ENCODE measurements at regions not wholly inside any gene's neighbourhood (a gene's known extent, or its start where the extent isn't known, plus 50 kb on each side); places are given as distances from the start of the nearest gene placed in this dataset.
"Not testable (repeated sequence)": the region's sequence is repeated elsewhere in the genome, so short reads cannot be mapped to it uniquely, and the experiment has no call there.

GRCh38 chr19:29154163-29154562 lies 58.8 kb downstream of the UQCRFS1 start:
- POLR2A ChIA-PET, result no interaction called here
- CTCF ChIA-PET, result no interaction called here
- no peak for DNase-seq (ENCODE audit: extremely low spot score)
- TF ChIP-seq CTCF (IDR thresholded peaks at IDR 0.05; ENCODE audit: control extremely low read depth, extremely low read depth, low read depth, missing control alignments), result no peak

GRCh38 chr19:29145756-29146155 lies 67.2 kb downstream of the UQCRFS1 start:
- ChIA-PET CTCF (interaction anchor here (0.8 kb wide), 1 partner anchor 11 kb away, joined by 3 read pairs; no protein-coding TSS in a partner anchor), POLR2A (no interaction called here)
- no peak for TF ChIP-seq CTCF (IDR thresholded peaks at IDR 0.05; ENCODE audit: control extremely low read depth, extremely low read depth, low read depth, missing control alignments)
- no peak for DNase-seq (ENCODE audit: extremely low spot score)

GRCh38 chr19:29143183-29143582 lies 69.8 kb downstream of the UQCRFS1 start:
- ChIA-PET POLR2A (no interaction called here), CTCF (no interaction called here)
- no peak for TF ChIP-seq CTCF (IDR thresholded peaks at IDR 0.05; ENCODE audit: control extremely low read depth, extremely low read depth, low read depth, missing control alignments)
- no peak for DNase-seq (ENCODE audit: extremely low spot score)

- TF ChIP-seq CTCF (IDR thresholded peaks at IDR 0.05; ENCODE audit: control extremely low read depth, extremely low read depth, low read depth, missing control alignments), result no peak
- ChIA-PET POLR2A (no interaction called here), CTCF (no interaction called here)
- no peak for DNase-seq (ENCODE audit: extremely low spot score)
These were observed 73.7 kb downstream of the UQCRFS1 start for GRCh38 chr19:29139227-29139626.

GRCh38 chr19:29138206-29138605 lies 74.7 kb downstream of the UQCRFS1 start:
- CTCF ChIA-PET; DNase-seq (ENCODE audit: extremely low spot score); POLR2A ChIA-PET: not testable (repeated sequence)

GRCh38 chr19:29131456-29131855 lies 81.5 kb downstream of the UQCRFS1 start:
- POLR2A ChIA-PET, result no interaction called here
- no peak for TF ChIP-seq CTCF (IDR thresholded peaks at IDR 0.05; ENCODE audit: control extremely low read depth, extremely low read depth, low read depth, missing control alignments)
- CTCF ChIA-PET, result no interaction called here
- no peak for DNase-seq (ENCODE audit: extremely low spot score)

GRCh38 chr19:29129148-29129547 lies 83.8 kb downstream of the UQCRFS1 start:
- CTCF ChIA-PET, result no interaction called here
- DNase-seq (ENCODE audit: extremely low spot score), result no peak
- POLR2A ChIA-PET, result no interaction called here
- no peak for TF ChIP-seq CTCF (IDR thresholded peaks at IDR 0.05; ENCODE audit: control extremely low read depth, extremely low read depth, low read depth, missing control alignments)
